ENCODE measurements at regions not wholly inside any gene's neighbourhood (a gene's known extent, or its start where the extent isn't known, plus 50 kb on each side); places are given as distances from the start of the nearest gene placed in this dataset.

DNA sequence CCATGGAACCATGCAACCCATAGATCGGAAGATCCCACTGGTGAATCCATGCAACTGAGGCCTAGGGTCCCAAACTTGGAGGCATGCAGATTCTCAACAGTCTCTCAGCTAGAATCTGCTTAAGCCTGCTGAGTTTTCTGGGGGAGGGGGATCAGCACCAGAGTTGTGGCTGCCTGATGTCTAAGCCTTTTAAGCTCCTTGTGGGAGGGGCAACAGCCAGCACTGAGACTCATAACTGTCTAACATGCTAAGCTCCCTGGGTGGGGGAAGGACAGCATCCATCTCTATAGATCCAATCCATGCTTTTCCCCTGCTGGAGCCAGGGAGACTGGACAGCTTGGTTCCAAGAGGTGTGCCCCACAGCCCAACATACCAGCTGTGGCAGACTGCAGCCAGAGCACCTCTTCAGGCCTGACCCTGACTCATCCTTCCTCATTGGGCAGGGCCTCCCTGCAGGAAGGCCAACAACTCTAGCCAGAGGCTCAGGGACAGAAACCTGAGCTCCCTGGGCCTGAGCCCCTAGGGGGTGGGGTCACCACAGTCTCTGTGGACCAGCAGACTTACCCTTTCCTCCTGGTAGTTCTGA lies 300.1 kb upstream of the SLC7A11 start:
- H3K4me3 Mint-ChIP-seq (ENCODE audit: low read depth, unreplicated experiment), result no peak overlapping the region
- no peak for DNase-seq
- H3K36me3 Mint-ChIP-seq (ENCODE audit: insufficient read depth, unreplicated experiment), result no peaks in the 10 kb centered on the region
- no peaks in the 10 kb centered on the region for H3K27me3 Mint-ChIP-seq (ENCODE audit: unreplicated experiment)
- H3K4me1 Mint-ChIP-seq (ENCODE audit: low read depth, unreplicated experiment), result no peaks in the 10 kb centered on the region
- no peak overlapping the region for H3K27ac Mint-ChIP-seq (ENCODE audit: unreplicated experiment)
- CTCF ChIA-PET, result no interaction called here
- intact Hi-C loops (cut with micrococcal nuclease; ENCODE audit: unreplicated experiment), result no loop called here
- TF ChIP-seq, protein P1, sequence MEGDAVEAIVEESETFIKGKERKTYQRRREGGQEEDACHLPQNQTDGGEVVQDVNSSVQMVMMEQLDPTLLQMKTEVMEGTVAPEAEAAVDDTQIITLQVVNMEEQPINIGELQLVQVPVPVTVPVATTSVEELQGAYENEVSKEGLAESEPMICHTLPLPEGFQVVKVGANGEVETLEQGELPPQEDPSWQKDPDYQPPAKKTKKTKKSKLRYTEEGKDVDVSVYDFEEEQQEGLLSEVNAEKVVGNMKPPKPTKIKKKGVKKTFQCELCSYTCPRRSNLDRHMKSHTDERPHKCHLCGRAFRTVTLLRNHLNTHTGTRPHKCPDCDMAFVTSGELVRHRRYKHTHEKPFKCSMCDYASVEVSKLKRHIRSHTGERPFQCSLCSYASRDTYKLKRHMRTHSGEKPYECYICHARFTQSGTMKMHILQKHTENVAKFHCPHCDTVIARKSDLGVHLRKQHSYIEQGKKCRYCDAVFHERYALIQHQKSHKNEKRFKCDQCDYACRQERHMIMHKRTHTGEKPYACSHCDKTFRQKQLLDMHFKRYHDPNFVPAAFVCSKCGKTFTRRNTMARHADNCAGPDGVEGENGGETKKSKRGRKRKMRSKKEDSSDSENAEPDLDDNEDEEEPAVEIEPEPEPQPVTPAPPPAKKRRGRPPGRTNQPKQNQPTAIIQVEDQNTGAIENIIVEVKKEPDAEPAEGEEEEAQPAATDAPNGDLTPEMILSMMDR (IDR thresholded peaks at IDR 0.05; ENCODE audit: unreplicated experiment), result no peak
- BruUV-seq (replicated peaks), result no TSS peak
- no peaks in the 10 kb centered on the region for H3K9me3 Mint-ChIP-seq (ENCODE audit: low read depth, unreplicated experiment)

DNA sequence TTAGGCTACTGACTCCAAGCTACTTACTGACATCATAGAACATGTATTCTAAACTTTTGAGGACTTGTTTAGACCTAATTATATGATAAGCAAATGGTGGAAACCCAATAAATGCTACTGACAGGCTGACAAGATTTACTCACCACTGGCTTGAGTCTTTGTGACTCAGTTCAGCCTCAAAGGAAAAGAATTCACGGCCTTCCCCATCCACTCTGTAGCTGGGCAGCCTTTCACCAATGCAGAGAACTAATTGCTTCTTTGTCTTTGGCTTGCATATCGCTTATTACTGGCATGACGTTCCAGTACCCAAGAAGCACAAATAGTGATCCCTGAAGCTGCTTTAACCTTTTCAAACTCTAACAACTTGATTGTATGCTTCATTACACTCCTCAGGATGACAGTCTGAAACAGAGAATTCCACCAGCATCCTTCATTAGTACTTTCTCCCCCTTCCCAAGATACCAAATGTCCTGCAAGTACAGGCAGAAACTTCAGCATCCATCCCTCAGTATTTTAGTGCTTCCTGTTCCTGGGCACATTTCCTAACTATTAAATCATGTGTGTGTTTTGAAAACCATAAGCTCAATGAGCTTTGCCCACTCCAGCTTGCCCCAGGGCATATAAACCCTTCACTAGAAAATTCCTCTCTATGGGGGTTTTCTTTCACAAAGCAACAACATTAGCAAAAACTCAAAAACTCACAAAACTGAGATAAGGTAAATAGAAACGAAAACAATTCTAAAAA lies 298.1 kb upstream of the SLC7A11 start:
- CTCF ChIA-PET, result no interaction called here
- no peak for DNase-seq
- Mint-ChIP-seq H3K4me1 (ENCODE audit: low read depth, unreplicated experiment) (no peaks in the 10 kb centered on the region), H3K36me3 (ENCODE audit: insufficient read depth, unreplicated experiment) (no peaks in the 10 kb centered on the region), H3K4me3 (ENCODE audit: low read depth, unreplicated experiment) (no peak overlapping the region), H3K27ac (ENCODE audit: unreplicated experiment) (no peak overlapping the region), H3K27me3 (ENCODE audit: unreplicated experiment) (no peaks in the 10 kb centered on the region), H3K9me3 (ENCODE audit: low read depth, unreplicated experiment) (no peaks in the 10 kb centered on the region)
- BruUV-seq (replicated peaks), result no TSS peak
- TF ChIP-seq, protein P1 (IDR thresholded peaks at IDR 0.05; ENCODE audit: unreplicated experiment), result no peak
- intact Hi-C loops (cut with micrococcal nuclease; ENCODE audit: unreplicated experiment), result no loop called here

DNA sequence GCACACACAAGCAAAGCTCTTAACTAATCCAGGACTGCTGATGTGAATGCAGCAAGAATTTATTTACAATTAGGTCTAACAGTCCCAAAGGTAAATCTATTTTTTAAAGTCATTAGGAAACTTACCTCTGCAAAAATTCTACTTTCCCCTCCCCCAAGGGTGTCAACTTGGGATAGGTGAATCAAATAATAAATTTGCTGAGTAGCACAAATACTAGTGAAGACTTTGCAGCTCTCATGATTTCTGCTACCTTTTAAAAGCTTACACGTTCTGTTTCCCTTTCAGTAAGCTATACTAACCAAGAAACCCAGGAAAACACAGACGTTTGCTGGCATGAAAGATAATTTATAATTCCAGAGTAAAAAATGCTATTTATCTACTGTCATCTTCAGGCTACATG lies 296.6 kb upstream of the SLC7A11 start:
- Mint-ChIP-seq H3K27ac (ENCODE audit: unreplicated experiment) (no peak overlapping the region), H3K36me3 (ENCODE audit: insufficient read depth, unreplicated experiment) (no peaks in the 10 kb centered on the region), H3K4me3 (ENCODE audit: low read depth, unreplicated experiment) (no peak overlapping the region), H3K27me3 (ENCODE audit: unreplicated experiment) (no peaks in the 10 kb centered on the region), H3K4me1 (ENCODE audit: low read depth, unreplicated experiment) (no peaks in the 10 kb centered on the region), H3K9me3 (ENCODE audit: low read depth, unreplicated experiment) (no peaks in the 10 kb centered on the region)
- BruUV-seq (replicated peaks), result no TSS peak
- intact Hi-C loops (cut with micrococcal nuclease; ENCODE audit: unreplicated experiment), result no loop called here
- TF ChIP-seq, protein P1 (IDR thresholded peaks at IDR 0.05; ENCODE audit: unreplicated experiment), result no peak
- DNase-seq, result no peak
- CTCF ChIA-PET, result no interaction called here

DNA sequence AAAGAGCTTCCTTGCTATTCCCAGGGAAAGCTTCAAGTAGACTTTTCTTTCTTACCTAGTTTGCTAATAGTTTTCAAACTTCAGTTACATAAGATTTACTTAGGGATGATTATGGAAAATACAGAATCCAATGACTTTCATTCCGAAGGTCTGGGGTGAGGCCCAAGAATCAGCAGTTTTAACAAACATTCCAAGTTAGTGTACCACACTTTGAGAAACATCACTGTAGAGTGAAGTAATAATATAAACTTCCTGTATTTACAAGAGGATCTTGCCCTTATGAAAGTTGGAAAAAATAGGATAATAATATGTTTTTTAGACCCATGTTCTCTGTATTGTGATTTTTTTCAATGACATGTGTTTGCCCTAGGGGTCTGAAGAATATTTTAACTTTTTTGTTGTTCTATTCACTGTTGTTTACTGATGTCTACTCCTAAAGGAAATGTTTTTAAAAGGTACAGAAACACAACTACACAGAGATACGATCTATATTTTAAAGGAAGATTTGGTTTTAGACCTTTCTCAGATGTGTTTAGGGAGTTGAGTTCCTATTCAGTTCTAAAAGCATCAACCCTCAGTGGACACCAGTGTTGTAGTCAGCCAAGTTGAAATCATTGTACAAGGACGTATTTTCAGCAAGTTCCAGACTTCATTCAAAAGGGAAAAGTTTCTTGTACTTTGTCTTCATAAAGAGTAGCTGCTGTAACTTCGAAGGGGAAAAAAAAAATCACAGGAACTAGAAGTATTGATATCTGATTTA lies 295.8 kb upstream of the SLC7A11 start:
- no peaks in the 10 kb centered on the region for H3K36me3 Mint-ChIP-seq (ENCODE audit: insufficient read depth, unreplicated experiment)
- no peaks in the 10 kb centered on the region for H3K4me1 Mint-ChIP-seq (ENCODE audit: low read depth, unreplicated experiment)
- no peak overlapping the region for H3K4me3 Mint-ChIP-seq (ENCODE audit: low read depth, unreplicated experiment)
- H3K27me3 Mint-ChIP-seq (ENCODE audit: unreplicated experiment), result no peaks in the 10 kb centered on the region
- H3K27ac Mint-ChIP-seq (ENCODE audit: unreplicated experiment), result no peak overlapping the region
- TF ChIP-seq, protein P1 (IDR thresholded peaks at IDR 0.05; ENCODE audit: unreplicated experiment), result no peak
- peaks cover 4% of the 10 kb centered on the region for H3K9me3 Mint-ChIP-seq (ENCODE audit: low read depth, unreplicated experiment)
- intact Hi-C loops (cut with micrococcal nuclease; ENCODE audit: unreplicated experiment), result no loop called here
- no peak for DNase-seq
- CTCF ChIA-PET, result no interaction called here
- no TSS peak for BruUV-seq (replicated peaks)

All from Calu3 (cell line).